ENCODE measurements at regions not wholly inside any gene's neighbourhood (a gene's known extent, or its start where the extent isn't known, plus 50 kb on each side); places are given as distances from the start of the nearest gene placed in this dataset.

DNA sequence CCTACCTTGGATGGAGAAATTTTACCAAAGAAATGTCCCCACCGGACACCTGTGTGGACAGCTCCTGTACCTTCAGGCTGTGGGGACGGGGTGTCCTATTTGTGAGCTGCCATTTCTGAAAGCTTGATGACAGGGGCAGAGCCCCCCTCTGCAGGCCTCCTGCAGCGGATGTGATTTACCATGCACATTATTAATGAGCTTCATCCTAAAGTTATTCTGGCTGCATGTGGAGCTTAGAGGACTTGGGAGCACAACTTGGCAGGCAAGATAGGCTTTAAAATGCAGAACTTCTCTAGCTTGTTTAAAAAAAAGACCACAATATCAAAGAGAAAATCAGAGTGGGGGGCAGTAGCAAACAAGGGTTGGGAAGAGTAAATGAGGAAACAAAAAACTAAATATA, 350.0 kb upstream of the KLHL29 start:
- TF ChIP-seq, protein P1, sequence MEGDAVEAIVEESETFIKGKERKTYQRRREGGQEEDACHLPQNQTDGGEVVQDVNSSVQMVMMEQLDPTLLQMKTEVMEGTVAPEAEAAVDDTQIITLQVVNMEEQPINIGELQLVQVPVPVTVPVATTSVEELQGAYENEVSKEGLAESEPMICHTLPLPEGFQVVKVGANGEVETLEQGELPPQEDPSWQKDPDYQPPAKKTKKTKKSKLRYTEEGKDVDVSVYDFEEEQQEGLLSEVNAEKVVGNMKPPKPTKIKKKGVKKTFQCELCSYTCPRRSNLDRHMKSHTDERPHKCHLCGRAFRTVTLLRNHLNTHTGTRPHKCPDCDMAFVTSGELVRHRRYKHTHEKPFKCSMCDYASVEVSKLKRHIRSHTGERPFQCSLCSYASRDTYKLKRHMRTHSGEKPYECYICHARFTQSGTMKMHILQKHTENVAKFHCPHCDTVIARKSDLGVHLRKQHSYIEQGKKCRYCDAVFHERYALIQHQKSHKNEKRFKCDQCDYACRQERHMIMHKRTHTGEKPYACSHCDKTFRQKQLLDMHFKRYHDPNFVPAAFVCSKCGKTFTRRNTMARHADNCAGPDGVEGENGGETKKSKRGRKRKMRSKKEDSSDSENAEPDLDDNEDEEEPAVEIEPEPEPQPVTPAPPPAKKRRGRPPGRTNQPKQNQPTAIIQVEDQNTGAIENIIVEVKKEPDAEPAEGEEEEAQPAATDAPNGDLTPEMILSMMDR (IDR thresholded peaks at IDR 0.05) = no peak
- TF ChIP-seq POLR2A (IDR thresholded peaks at IDR 0.05) = no peak
